ENCODE measurements at regions not wholly inside any gene's neighbourhood (a gene's known extent, or its start where the extent isn't known, plus 50 kb on each side); places are given as distances from the start of the nearest gene placed in this dataset.

- Histone ChIP-seq H3K36me3 (no peaks in the 10 kb centered on the region), H3K27me3 (no peaks in the 10 kb centered on the region), H3K9me3 (no peaks in the 10 kb centered on the region), H3K4me3 (no peak overlapping the region), H3K4me1 (no peaks in the 10 kb centered on the region), H3K27ac (no peak overlapping the region)
- ATAC-seq (no peak), DNase-seq (no peak)
- no peak for TF ChIP-seq CTCF (IDR thresholded peaks at IDR 0.05)
- intact Hi-C loops (cut with DNase I) = no loop called here
These were observed 365.1 kb upstream of the SLCO3A1 start for GRCh38 chr15:91488452-91488851.

- H3K4me1 ChIP-seq = no peaks in the 10 kb centered on the region
- H3K9me3 ChIP-seq = no peaks in the 10 kb centered on the region
- no peak for DNase-seq
- H3K36me3 ChIP-seq = no peaks in the 10 kb centered on the region
- no peaks in the 10 kb centered on the region for H3K27me3 ChIP-seq
- intact Hi-C loops (cut with DNase I) = no loop called here
- H3K4me3 ChIP-seq = no peak overlapping the region
- ATAC-seq = no peak
- no peak for TF ChIP-seq CTCF (IDR thresholded peaks at IDR 0.05)
- H3K27ac ChIP-seq = no peak overlapping the region
These were observed 363.3 kb upstream of the SLCO3A1 start for GRCh38 chr15:91490211-91490610.

- DNase-seq = no peak
- TF ChIP-seq CTCF (IDR thresholded peaks at IDR 0.05) = no peak
- Histone ChIP-seq H3K27ac (no peak overlapping the region), H3K4me3 (no peak overlapping the region), H3K27me3 (no peaks in the 10 kb centered on the region), H3K4me1 (no peaks in the 10 kb centered on the region), H3K9me3 (no peaks in the 10 kb centered on the region), H3K36me3 (no peaks in the 10 kb centered on the region)
- intact Hi-C loops (cut with DNase I) = no loop called here
- ATAC-seq = no peak
These were observed 362.2 kb upstream of the SLCO3A1 start for GRCh38 chr15:91491101-91491950.

GRCh38 chr15:91496754-91497691 is 356.5 kb upstream of the SLCO3A1 start:
- H3K36me3 ChIP-seq = no peaks in the 10 kb centered on the region
- DNase-seq (no peak), ATAC-seq (peak; percentile 87)
- H3K27ac ChIP-seq = no peak overlapping the region
- no peaks in the 10 kb centered on the region for H3K27me3 ChIP-seq
- H3K9me3 ChIP-seq = no peaks in the 10 kb centered on the region
- H3K4me1 ChIP-seq = no peaks in the 10 kb centered on the region
- no peak overlapping the region for H3K4me3 ChIP-seq
- no peak for TF ChIP-seq CTCF (IDR thresholded peaks at IDR 0.05)
- intact Hi-C loops (cut with DNase I) = no loop called here

- Histone ChIP-seq H3K27ac (no peak overlapping the region), H3K36me3 (no peaks in the 10 kb centered on the region), H3K4me3 (no peak overlapping the region), H3K27me3 (no peaks in the 10 kb centered on the region), H3K9me3 (no peaks in the 10 kb centered on the region), H3K4me1 (no peaks in the 10 kb centered on the region)
- no peak for ATAC-seq
- intact Hi-C loops (cut with DNase I) = no loop called here
- no peak for TF ChIP-seq CTCF (IDR thresholded peaks at IDR 0.05)
- no peak for DNase-seq
These were observed 355.3 kb upstream of the SLCO3A1 start for GRCh38 chr15:91498046-91498748.

Data from upper lobe of right lung (tissue), 1 donor.